Vagina (tissue), 2 donors: ENCODE measurements at regions not wholly inside any gene's neighbourhood (a gene's known extent, or its start where the extent isn't known, plus 50 kb on each side); places are given as distances from the start of the nearest gene placed in this dataset.

Experiments
- POLR2A ChIP-seq, 2 donors: fragments of 450-650 bp; IDR thresholded peaks; one replicate each; pipeline ENCODE4 v1.6.1; 2017; ENCODE audit warnings: antibody characterized with exemption in 2 of 2, mild to moderate bottlenecking in 2 of 2, moderate library complexity in 2 of 2
- POLR2AphosphoS5 ChIP-seq, 2 donors: sonication (generic); formaldehyde crosslinking; IDR thresholded peaks; one replicate each; pipeline ENCODE4 v1.9.0; 2017; ENCODE audit warnings: antibody characterized with exemption in 2 of 2, mild to moderate bottlenecking in 2 of 2, low read depth in 1 of 2; ENCODE audit not compliant: insufficient read depth in 1 of 2
- TF ChIP-seq, protein P1 (sequence below), 3 experiments: fragments of 450-650 bp in 2 of 3; fragments of 200-600 bp in 1 of 3; sonication (generic) in 1 of 3; IDR thresholded peaks; one replicate each; pipeline ENCODE4 v1.5.1; 2017 to 2019; ENCODE audit warnings: antibody characterized with exemption in 3 of 3, mild to moderate bottlenecking in 2 of 3, moderate library complexity in 2 of 3

- TF ChIP-seq, protein P1, sequence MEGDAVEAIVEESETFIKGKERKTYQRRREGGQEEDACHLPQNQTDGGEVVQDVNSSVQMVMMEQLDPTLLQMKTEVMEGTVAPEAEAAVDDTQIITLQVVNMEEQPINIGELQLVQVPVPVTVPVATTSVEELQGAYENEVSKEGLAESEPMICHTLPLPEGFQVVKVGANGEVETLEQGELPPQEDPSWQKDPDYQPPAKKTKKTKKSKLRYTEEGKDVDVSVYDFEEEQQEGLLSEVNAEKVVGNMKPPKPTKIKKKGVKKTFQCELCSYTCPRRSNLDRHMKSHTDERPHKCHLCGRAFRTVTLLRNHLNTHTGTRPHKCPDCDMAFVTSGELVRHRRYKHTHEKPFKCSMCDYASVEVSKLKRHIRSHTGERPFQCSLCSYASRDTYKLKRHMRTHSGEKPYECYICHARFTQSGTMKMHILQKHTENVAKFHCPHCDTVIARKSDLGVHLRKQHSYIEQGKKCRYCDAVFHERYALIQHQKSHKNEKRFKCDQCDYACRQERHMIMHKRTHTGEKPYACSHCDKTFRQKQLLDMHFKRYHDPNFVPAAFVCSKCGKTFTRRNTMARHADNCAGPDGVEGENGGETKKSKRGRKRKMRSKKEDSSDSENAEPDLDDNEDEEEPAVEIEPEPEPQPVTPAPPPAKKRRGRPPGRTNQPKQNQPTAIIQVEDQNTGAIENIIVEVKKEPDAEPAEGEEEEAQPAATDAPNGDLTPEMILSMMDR (IDR thresholded peaks at IDR 0.05), result no peak
- TF ChIP-seq POLR2AphosphoS5 (IDR thresholded peaks at IDR 0.05; ENCODE audit: insufficient read depth in 1 of 2, low read depth in 1 of 2) (no peak), POLR2A (IDR thresholded peaks at IDR 0.05) (no peak)
These were observed 257.7 kb upstream of the TNP1 start for GRCh38 chr2:217117523-217117922.
